ENCODE measurements at regions not wholly inside any gene's neighbourhood (a gene's known extent, or its start where the extent isn't known, plus 50 kb on each side); places are given as distances from the start of the nearest gene placed in this dataset.

DNA sequence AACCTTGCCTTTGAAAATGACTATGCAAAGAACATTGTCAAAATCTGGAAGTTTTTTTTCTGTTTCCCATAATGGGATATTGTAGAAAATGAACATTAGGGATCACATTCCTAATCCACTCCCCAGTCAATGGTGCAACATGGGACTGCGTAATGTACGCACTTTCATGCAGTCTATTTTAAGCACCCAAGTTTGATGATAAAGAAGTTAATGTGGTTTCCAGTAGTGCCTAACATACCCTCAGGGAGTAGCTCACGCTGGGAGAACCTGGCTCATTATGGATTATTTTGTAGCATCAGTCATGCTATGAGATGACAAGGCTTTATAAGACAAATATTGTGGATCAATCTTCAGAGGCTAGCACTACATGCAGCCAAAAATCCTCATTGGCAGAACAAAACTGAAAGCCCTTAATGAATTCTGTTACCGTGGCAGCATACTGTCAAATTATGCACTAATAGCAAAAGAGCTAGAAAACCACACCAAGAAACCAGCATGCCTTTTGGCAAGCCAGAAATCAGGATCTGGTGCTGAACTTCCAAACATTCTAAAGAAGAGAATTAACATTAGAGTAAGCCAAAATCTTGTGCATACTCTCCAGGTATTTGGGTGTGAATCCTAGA is 1392.8 kb upstream of the TENM3 start:
- Histone ChIP-seq H3K79me2 (ENCODE audit: control insufficient read depth, insufficient read depth, low read length) (no peaks in the 10 kb centered on the region), H3K4me2 (ENCODE audit: control insufficient read depth, insufficient read depth) (no peak overlapping the region), H3K9me3 (replicated peaks; ENCODE audit: control insufficient read depth, insufficient read depth, low read length) (no peaks in the 10 kb centered on the region), H3K27ac (ENCODE audit: control insufficient read depth, insufficient read depth) (no peak overlapping the region), H2AFZ (ENCODE audit: control insufficient read depth, low read depth, low read length) (no peak overlapping the region), H3K4me1 (ENCODE audit: control insufficient read depth, insufficient read depth, low read length) (no peaks in the 10 kb centered on the region), H3K4me3 (no peak overlapping the region), H3K36me3 (ENCODE audit: control insufficient read depth in 2 of 2, insufficient read depth in 2 of 2, low read length in 1 of 2) (no peaks in the 10 kb centered on the region), H4K20me1 (ENCODE audit: control insufficient read depth, insufficient read depth) (no peaks in the 10 kb centered on the region), H3K27me3 (replicated peaks in 1 of 2; ENCODE audit: control insufficient read depth in 2 of 2, insufficient read depth in 2 of 2, low read length in 1 of 2) (no peaks in the 10 kb centered on the region), H3K9ac (ENCODE audit: control insufficient read depth, insufficient read depth, low read length) (no peak overlapping the region)
- intact Hi-C loops (cut with micrococcal nuclease; ENCODE audit: unreplicated experiment) = no loop called here
- ATAC-seq = no peak
- BruUV-seq (replicated peaks) = no TSS peak
- no peak for TF ChIP-seq JUND (IDR thresholded peaks at IDR 0.05; ENCODE audit: low read depth, low read length)
- no peak for TF ChIP-seq PAX5 (IDR thresholded peaks at IDR 0.05; ENCODE audit: borderline replicate concordance, low read depth, low read length)
- TF ChIP-seq, protein P1, sequence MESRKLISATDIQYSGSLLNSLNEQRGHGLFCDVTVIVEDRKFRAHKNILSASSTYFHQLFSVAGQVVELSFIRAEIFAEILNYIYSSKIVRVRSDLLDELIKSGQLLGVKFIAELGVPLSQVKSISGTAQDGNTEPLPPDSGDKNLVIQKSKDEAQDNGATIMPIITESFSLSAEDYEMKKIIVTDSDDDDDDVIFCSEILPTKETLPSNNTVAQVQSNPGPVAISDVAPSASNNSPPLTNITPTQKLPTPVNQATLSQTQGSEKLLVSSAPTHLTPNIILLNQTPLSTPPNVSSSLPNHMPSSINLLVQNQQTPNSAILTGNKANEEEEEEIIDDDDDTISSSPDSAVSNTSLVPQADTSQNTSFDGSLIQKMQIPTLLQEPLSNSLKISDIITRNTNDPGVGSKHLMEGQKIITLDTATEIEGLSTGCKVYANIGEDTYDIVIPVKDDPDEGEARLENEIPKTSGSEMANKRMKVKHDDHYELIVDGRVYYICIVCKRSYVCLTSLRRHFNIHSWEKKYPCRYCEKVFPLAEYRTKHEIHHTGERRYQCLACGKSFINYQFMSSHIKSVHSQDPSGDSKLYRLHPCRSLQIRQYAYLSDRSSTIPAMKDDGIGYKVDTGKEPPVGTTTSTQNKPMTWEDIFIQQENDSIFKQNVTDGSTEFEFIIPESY (IDR thresholded peaks at IDR 0.05) = no peak
- TF ChIP-seq, protein P2, sequence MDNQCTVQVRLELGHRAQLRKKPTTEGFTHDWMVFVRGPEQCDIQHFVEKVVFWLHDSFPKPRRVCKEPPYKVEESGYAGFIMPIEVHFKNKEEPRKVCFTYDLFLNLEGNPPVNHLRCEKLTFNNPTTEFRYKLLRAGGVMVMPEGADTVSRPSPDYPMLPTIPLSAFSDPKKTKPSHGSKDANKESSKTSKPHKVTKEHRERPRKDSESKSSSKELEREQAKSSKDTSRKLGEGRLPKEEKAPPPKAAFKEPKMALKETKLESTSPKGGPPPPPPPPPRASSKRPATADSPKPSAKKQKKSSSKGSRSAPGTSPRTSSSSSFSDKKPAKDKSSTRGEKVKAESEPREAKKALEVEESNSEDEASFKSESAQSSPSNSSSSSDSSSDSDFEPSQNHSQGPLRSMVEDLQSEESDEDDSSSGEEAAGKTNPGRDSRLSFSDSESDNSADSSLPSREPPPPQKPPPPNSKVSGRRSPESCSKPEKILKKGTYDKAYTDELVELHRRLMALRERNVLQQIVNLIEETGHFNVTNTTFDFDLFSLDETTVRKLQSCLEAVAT (IDR thresholded peaks at IDR 0.05) = no peak
- TF ChIP-seq PAX8 (IDR thresholded peaks at IDR 0.05) = no peak
- no peak for TF ChIP-seq POU2F2 (IDR thresholded peaks at IDR 0.05; ENCODE audit: borderline replicate concordance, low read depth, low read length)
- TF ChIP-seq, protein P3, sequence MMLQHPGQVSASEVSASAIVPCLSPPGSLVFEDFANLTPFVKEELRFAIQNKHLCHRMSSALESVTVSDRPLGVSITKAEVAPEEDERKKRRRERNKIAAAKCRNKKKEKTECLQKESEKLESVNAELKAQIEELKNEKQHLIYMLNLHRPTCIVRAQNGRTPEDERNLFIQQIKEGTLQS (IDR thresholded peaks at IDR 0.05; ENCODE audit: borderline replicate concordance, extremely low read depth, low read depth, low read length) = no peak
- no peak for TF ChIP-seq CBX3 (IDR thresholded peaks at IDR 0.05; ENCODE audit: borderline replicate concordance, low read depth)
- TF ChIP-seq RELA (IDR thresholded peaks at IDR 0.05; ENCODE audit: borderline replicate concordance, partially characterized antibody) = no peak
- TF ChIP-seq GABPA (IDR thresholded peaks at IDR 0.05; ENCODE audit: low read depth) = no peak
- TF ChIP-seq SPI1 (IDR thresholded peaks at IDR 0.05; ENCODE audit: borderline replicate concordance, insufficient read depth, low read depth, low read length) = no peak
- no peak for FAIRE-seq
- 42% methylated on average over 4 of the region's 4 CpGs for WGBS (ENCODE audit: insufficient coverage, insufficient replicate concordance, low lambda C conversion rate, missing lambda C conversion rate)
- in situ Hi-C loops (cut with MboI) = no loop called here
- no peak for DNase-seq (ENCODE audit: low read depth, low spot score)
- POLR2A ChIA-PET = no interaction called here
- CTCF ChIA-PET = no interaction called here
- SMC1A ChIA-PET (ENCODE audit: uncharacterized antibody, unreplicated experiment) = no interaction called here
- RAD21 ChIA-PET (ENCODE audit: unreplicated experiment) = no interaction called here

Measured in GM12878 (cell line).